H54 (cell line): ENCODE measurements at regions not wholly inside any gene's neighbourhood (a gene's known extent, or its start where the extent isn't known, plus 50 kb on each side); places are given as distances from the start of the nearest gene placed in this dataset.

Source experiments
- DNase-seq: peaks from one replicate; pipeline ENCODE4 v3.0.0; 2011; ENCODE audit warnings: low spot score, mixed read lengths; ENCODE audit not compliant: insufficient read length
- FAIRE-seq: peaks from 3 replicates; lab custom pipeline; 2011; peaks lifted over from hg19 to GRCh38; lab: Jason Lieb, UNC
- POLR2A ChIP-seq: IDR thresholded peaks from 2 replicates; pipeline ENCODE4 v1.6.1; 2011; ENCODE audit warnings: low read depth, mild to moderate bottlenecking, low read length

GRCh38 chr6:163831736-163832135 lies 417.2 kb downstream of the QKI start:
- no peak for TF ChIP-seq POLR2A

GRCh38 chr6:163830641-163831040 lies 416.1 kb downstream of the QKI start:
- no peak for TF ChIP-seq POLR2A
- no peak for FAIRE-seq
- no peak for DNase-seq

More at GRCh38 chr6:163831736-163832135, 417.2 kb downstream of the QKI start:
- DNase-seq (no peak), FAIRE-seq (no peak)

GRCh38 chr6:163828038-163828795 lies 413.7 kb downstream of the QKI start:
- no peak for FAIRE-seq
- TF ChIP-seq POLR2A, result no peak
- no peak for DNase-seq

- FAIRE-seq, result no peak
- DNase-seq, result no peak
- no peak for TF ChIP-seq POLR2A
These were observed 412.6 kb downstream of the QKI start for GRCh38 chr6:163827143-163827542.

GRCh38 chr6:163826629-163827028 lies 412.1 kb downstream of the QKI start:
- FAIRE-seq (no peak), DNase-seq (no peak)
- no peak for TF ChIP-seq POLR2A

- FAIRE-seq (no peak), DNase-seq (no peak)
- TF ChIP-seq POLR2A, result no peak
These were observed 410.5 kb downstream of the QKI start for GRCh38 chr6:163825033-163825432.

- FAIRE-seq, result no peak
- TF ChIP-seq POLR2A, result no peak
- DNase-seq, result no peak
These were observed 409.1 kb downstream of the QKI start for GRCh38 chr6:163823577-163823976.

GRCh38 chr6:163820745-163821458 lies 406.4 kb downstream of the QKI start:
- no peak for TF ChIP-seq POLR2A
- FAIRE-seq (no peak), DNase-seq (no peak)

GRCh38 chr6:163820171-163820570 lies 405.7 kb downstream of the QKI start:
- DNase-seq (no peak), FAIRE-seq (no peak)
- TF ChIP-seq POLR2A, result no peak

- no peak for FAIRE-seq
- no peak for DNase-seq
- TF ChIP-seq POLR2A, result no peak
These were observed 404.2 kb downstream of the QKI start for GRCh38 chr6:163818719-163819118.

- no peak for DNase-seq
- TF ChIP-seq POLR2A, result no peak
- FAIRE-seq, result no peak
These were observed 401.9 kb downstream of the QKI start for GRCh38 chr6:163816441-163816840.

GRCh38 chr6:163815796-163816195 lies 401.3 kb downstream of the QKI start:
- no peak for DNase-seq
- no peak for TF ChIP-seq POLR2A
- FAIRE-seq, result no peak

GRCh38 chr6:163814494-163815364 lies 400.2 kb downstream of the QKI start:
- FAIRE-seq, result no peak
- no peak for DNase-seq
- no peak for TF ChIP-seq POLR2A
